HEK293 (cell line): ENCODE measurements at regions not wholly inside any gene's neighbourhood (a gene's known extent, or its start where the extent isn't known, plus 50 kb on each side); places are given as distances from the start of the nearest gene placed in this dataset.

ENCODE experiments used
- CTCF ChIA-PET: fragments of 350-600 bp; formaldehyde crosslinking; extraction: SDS; loops from one replicate; lab custom pipeline; 2021; ENCODE audit warnings: antibody characterized with exemption; lab: Yijun Ruan, JAX
- POLR2A ChIA-PET: fragments of 300-600 bp; formaldehyde crosslinking; extraction: SDS; loops from one replicate; lab custom pipeline; 2020; ENCODE audit warnings: antibody characterized with exemption, inconsistent platforms; lab: Yijun Ruan, JAX
- H3K27ac ChIP-seq: fragments of 200-500 bp; sonication (Bioruptor generic); 2 replicates; pipeline ENCODE4 v1.5.1; 2014; ENCODE audit warnings: low read depth, low read length, control low read depth, inconsistent platforms; ENCODE audit errors: extremely low read depth
- H3K36me3 ChIP-seq, 2 experiments: fragments of 200-500 bp in 1 of 2; sonication (Bioruptor generic) in 1 of 2; 1 replicate in 1 of 2; 2 replicates in 1 of 2; pipeline ENCODE4 v1.5.1; 2014 to 2017; ENCODE audit warnings: inconsistent platforms in 2 of 2, low read length in 2 of 2; ENCODE audit not compliant: control insufficient read depth in 2 of 2, insufficient read depth in 1 of 2
- H3K4me1 ChIP-seq: fragments of 200-500 bp; sonication (Bioruptor generic); 2 replicates; pipeline ENCODE4 v1.5.1; 2014; ENCODE audit warnings: mild to moderate bottlenecking, low read length, inconsistent platforms; ENCODE audit not compliant: control insufficient read depth, insufficient read depth
- H3K4me3 ChIP-seq: 2 replicates; pipeline ENCODE4 v1.5.1; 2011; ENCODE audit warnings: low read depth, mild to moderate bottlenecking, control low read depth, low read length, moderate library complexity
- H3K9me3 ChIP-seq: fragments of 200-500 bp; sonication (Bioruptor generic); 2 replicates; pipeline ENCODE4 v1.5.1; 2014; ENCODE audit warnings: low read depth, low read length, inconsistent platforms; ENCODE audit not compliant: control insufficient read depth, insufficient read depth
- BCL11A ChIP-seq: fragments of 450-650 bp; formaldehyde crosslinking; IDR thresholded peaks from 2 replicates; pipeline ENCODE4 v1.5.1; 2016; ENCODE audit warnings: low read depth, missing biosample characterization, missing genetic modification characterization
- BCL11B ChIP-seq: fragments of 450-650 bp; formaldehyde crosslinking; IDR thresholded peaks from 2 replicates; pipeline ENCODE4 v1.5.1; 2016; ENCODE audit warnings: low read depth, missing biosample characterization, missing genetic modification characterization
- GLI4 ChIP-seq: fragments of 450-650 bp; formaldehyde crosslinking; IDR thresholded peaks from 2 replicates; pipeline ENCODE4 v1.5.1; 2016; ENCODE audit warnings: missing biosample characterization, missing genetic modification characterization
- KLF16 ChIP-seq: fragments of 450-650 bp; formaldehyde crosslinking; IDR thresholded peaks from 2 replicates; pipeline ENCODE4 v1.5.1; 2017; ENCODE audit warnings: missing biosample characterization, missing genetic modification characterization
- KLF8 ChIP-seq: fragments of 450-650 bp; formaldehyde crosslinking; IDR thresholded peaks from 2 replicates; pipeline ENCODE4 v1.5.1; 2016; ENCODE audit warnings: missing biosample characterization, missing genetic modification characterization
- MEIS1 ChIP-seq: sonication (generic); formaldehyde crosslinking; IDR thresholded peaks from 2 replicates; pipeline ENCODE4 v1.8.1; 2022; ENCODE audit warnings: missing genetic modification reagents, mild to moderate bottlenecking, borderline replicate concordance
- RBAK ChIP-seq: fragments of 450-650 bp; formaldehyde crosslinking; IDR thresholded peaks from 2 replicates; pipeline ENCODE4 v1.5.1; 2016; ENCODE audit warnings: missing biosample characterization, missing genetic modification characterization
- REPIN1 ChIP-seq: fragments of 450-650 bp; formaldehyde crosslinking; IDR thresholded peaks from 2 replicates; pipeline ENCODE4 v1.5.1; 2017; ENCODE audit warnings: missing biosample characterization, missing genetic modification characterization, low read depth
- ZBTB21 ChIP-seq: fragments of 450-650 bp; formaldehyde crosslinking; IDR thresholded peaks from 2 replicates; pipeline ENCODE4 v1.5.1; 2017; ENCODE audit warnings: missing biosample characterization, missing genetic modification characterization
- ZBTB7A ChIP-seq: fragments of 450-650 bp; formaldehyde crosslinking; IDR thresholded peaks from 2 replicates; pipeline ENCODE4 v1.5.1; 2016; ENCODE audit warnings: low read depth, missing biosample characterization, missing genetic modification characterization
- ZFHX2 ChIP-seq: fragments of 450-650 bp; formaldehyde crosslinking; conservative IDR thresholded peaks from 2 replicates; pipeline ENCODE4 v1.5.1; 2016; ENCODE audit warnings: missing biosample characterization, missing genetic modification characterization
- ZNF132 ChIP-seq: fragments of 450-650 bp; formaldehyde crosslinking; IDR thresholded peaks from 2 replicates; pipeline ENCODE4 v1.5.1; 2017; ENCODE audit warnings: missing biosample characterization, missing genetic modification characterization, borderline replicate concordance
- ZNF155 ChIP-seq: fragments of 450-650 bp; formaldehyde crosslinking; IDR thresholded peaks from 2 replicates; pipeline ENCODE4 v1.5.1; 2016; ENCODE audit warnings: missing biosample characterization, missing genetic modification characterization
- ZNF211 ChIP-seq: fragments of 450-650 bp; formaldehyde crosslinking; IDR thresholded peaks from 2 replicates; pipeline ENCODE4 v1.5.1; 2016; ENCODE audit warnings: low read depth, missing biosample characterization, missing genetic modification characterization
- ZNF335 ChIP-seq: fragments of 450-650 bp; formaldehyde crosslinking; conservative IDR thresholded peaks from 2 replicates; pipeline ENCODE4 v1.5.1; 2016; ENCODE audit warnings: missing biosample characterization, missing genetic modification characterization
- ZNF433 ChIP-seq: fragments of 450-650 bp; formaldehyde crosslinking; IDR thresholded peaks from 2 replicates; pipeline ENCODE4 v1.5.1; 2016; ENCODE audit warnings: missing biosample characterization, missing genetic modification characterization, low read depth
- ZNF473 ChIP-seq: fragments of 450-650 bp; formaldehyde crosslinking; IDR thresholded peaks from 2 replicates; pipeline ENCODE4 v1.5.1; 2017; ENCODE audit warnings: missing biosample characterization, missing genetic modification characterization
- ZNF629 ChIP-seq: fragments of 450-650 bp; formaldehyde crosslinking; IDR thresholded peaks from 2 replicates; pipeline ENCODE4 v1.5.1; 2017; ENCODE audit warnings: missing biosample characterization, missing genetic modification characterization
- ZNF707 ChIP-seq: fragments of 450-650 bp; formaldehyde crosslinking; IDR thresholded peaks from 2 replicates; pipeline ENCODE4 v1.5.1; 2016; ENCODE audit warnings: missing biosample characterization, missing genetic modification characterization
- ZNF76 ChIP-seq: fragments of 450-650 bp; formaldehyde crosslinking; IDR thresholded peaks from 2 replicates; pipeline ENCODE4; 2016; ENCODE audit warnings: low read depth, missing biosample characterization, missing genetic modification characterization, borderline replicate concordance
- TF ChIP-seq, protein P1 (sequence below): fragments of 450-650 bp; formaldehyde crosslinking; IDR thresholded peaks from 2 replicates; pipeline ENCODE4 v1.5.1; 2017; ENCODE audit warnings: missing biosample characterization, mild to moderate bottlenecking, missing genetic modification characterization, moderate library complexity
- TF ChIP-seq, protein P2 (sequence below): fragments of 450-650 bp; formaldehyde crosslinking; conservative IDR thresholded peaks from 2 replicates; pipeline ENCODE4 v1.5.1; 2016; ENCODE audit warnings: low read depth, missing biosample characterization, missing genetic modification characterization

DNA sequence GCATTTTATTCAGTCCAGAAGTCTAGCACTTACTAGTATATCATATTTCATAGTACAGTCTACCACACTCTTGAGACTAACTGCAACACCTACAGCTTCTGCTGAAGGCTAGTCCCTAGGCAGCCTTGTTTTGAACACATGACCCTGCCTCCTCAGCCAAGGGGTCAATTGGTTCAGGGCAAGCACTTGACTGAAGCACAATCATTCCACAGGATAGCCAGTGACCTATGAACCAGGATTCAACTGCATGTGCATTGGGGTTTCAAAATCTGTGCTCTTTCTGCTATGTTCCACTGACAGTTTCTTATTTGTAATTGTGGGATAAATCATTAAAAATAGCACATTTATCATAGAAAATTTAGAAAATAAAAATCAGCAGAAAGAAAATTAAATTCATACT is 186.8 kb downstream of the TMEM161B start:
- no peak overlapping the region for H3K27ac ChIP-seq
- POLR2A ChIA-PET: no interaction called here
- H3K9me3 ChIP-seq: no peaks in the 10 kb centered on the region
- no peaks in the 10 kb centered on the region for H3K4me1 ChIP-seq
- H3K4me3 ChIP-seq: no peak overlapping the region
- CTCF ChIA-PET: no interaction called here
- TF ChIP-seq KLF16 (tag by site-specific recombination) (no peak), ZNF155 (tag by site-specific recombination) (no peak), ZNF629 (tag by site-specific recombination) (no peak), GLI4 (tag by site-specific recombination) (no peak), ZNF707 (tag by site-specific recombination) (no peak), ZNF132 (tag by site-specific recombination) (no peak), BCL11B (tag by site-specific recombination) (no peak)
- TF ChIP-seq, protein P1, sequence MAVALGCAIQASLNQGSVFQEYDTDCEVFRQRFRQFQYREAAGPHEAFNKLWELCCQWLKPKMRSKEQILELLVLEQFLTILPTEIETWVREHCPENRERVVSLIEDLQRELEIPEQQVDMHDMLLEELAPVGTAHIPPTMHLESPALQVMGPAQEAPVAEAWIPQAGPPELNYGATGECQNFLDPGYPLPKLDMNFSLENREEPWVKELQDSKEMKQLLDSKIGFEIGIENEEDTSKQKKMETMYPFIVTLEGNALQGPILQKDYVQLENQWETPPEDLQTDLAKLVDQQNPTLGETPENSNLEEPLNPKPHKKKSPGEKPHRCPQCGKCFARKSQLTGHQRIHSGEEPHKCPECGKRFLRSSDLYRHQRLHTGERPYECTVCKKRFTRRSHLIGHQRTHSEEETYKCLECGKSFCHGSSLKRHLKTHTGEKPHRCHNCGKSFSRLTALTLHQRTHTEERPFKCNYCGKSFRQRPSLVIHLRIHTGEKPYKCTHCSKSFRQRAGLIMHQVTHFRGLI (tag by site-specific recombination): no peak
- TF ChIP-seq, protein P2, sequence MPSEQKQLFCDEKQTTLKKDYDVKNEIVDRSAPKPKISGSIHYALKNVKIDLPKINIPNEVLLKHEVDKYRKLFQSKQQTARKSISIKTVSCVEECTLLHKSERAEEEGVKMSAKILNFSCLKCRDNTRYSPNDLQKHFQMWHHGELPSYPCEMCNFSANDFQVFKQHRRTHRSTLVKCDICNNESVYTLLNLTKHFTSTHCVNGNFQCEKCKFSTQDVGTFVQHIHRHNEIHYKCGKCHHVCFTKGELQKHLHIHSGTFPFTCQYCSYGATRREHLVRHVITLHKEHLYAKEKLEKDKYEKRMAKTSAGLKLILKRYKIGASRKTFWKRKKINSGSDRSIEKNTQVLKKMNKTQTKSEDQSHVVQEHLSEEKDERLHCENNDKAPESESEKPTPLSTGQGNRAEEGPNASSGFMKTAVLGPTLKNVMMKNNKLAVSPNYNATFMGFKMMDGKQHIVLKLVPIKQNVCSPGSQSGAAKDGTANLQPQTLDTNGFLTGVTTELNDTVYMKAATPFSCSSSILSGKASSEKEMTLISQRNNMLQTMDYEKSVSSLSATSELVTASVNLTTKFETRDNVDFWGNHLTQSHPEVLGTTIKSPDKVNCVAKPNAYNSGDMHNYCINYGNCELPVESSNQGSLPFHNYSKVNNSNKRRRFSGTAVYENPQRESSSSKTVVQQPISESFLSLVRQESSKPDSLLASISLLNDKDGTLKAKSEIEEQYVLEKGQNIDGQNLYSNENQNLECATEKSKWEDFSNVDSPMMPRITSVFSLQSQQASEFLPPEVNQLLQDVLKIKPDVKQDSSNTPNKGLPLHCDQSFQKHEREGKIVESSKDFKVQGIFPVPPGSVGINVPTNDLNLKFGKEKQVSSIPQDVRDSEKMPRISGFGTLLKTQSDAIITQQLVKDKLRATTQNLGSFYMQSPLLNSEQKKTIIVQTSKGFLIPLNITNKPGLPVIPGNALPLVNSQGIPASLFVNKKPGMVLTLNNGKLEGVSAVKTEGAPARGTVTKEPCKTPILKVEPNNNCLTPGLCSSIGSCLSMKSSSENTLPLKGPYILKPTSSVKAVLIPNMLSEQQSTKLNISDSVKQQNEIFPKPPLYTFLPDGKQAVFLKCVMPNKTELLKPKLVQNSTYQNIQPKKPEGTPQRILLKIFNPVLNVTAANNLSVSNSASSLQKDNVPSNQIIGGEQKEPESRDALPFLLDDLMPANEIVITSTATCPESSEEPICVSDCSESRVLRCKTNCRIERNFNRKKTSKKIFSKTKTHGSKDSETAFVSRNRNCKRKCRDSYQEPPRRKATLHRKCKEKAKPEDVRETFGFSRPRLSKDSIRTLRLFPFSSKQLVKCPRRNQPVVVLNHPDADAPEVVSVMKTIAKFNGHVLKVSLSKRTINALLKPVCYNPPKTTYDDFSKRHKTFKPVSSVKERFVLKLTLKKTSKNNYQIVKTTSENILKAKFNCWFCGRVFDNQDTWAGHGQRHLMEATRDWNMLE (tag by site-specific recombination): no peak
- H3K36me3 ChIP-seq: no peaks in the 10 kb centered on the region

DNA sequence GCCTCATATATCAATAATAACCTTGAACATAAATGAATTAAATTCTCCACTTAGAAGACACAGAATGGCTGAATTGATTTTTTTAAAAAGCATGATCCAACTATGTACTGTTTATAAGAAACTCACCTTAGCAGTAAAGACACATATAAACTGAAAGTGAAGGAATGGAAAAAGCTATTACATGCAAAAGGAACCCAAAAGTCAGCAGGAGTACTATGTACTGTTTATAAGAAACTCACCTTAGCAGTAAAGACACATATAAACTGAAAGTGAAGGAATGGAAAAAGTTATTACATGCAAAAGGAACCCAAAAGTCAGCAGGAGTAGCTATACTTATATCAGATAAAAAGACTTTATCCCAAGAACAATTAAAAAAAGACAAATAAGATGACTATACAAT is 204.8 kb downstream of the TMEM161B start:
- ChIA-PET CTCF (no interaction called here), POLR2A (no interaction called here)
- H3K36me3 ChIP-seq: no peaks in the 10 kb centered on the region
- no peak overlapping the region for H3K27ac ChIP-seq
- no peaks in the 10 kb centered on the region for H3K4me1 ChIP-seq
- no peak overlapping the region for H3K4me3 ChIP-seq
- TF ChIP-seq ZNF433 (tag by site-specific recombination): no peak
- no peak for TF ChIP-seq ZNF335
- TF ChIP-seq ZNF473 (tag by site-specific recombination): no peak
- no peak for TF ChIP-seq ZNF211
- TF ChIP-seq KLF8 (tag by site-specific recombination): no peak
- TF ChIP-seq REPIN1 (tag by site-specific recombination): no peak
- TF ChIP-seq MEIS1: no peak
- no peak for TF ChIP-seq BCL11A
- TF ChIP-seq ZNF76: no peak
- no peak for TF ChIP-seq ZBTB21 (tag by site-specific recombination)
- no peak for TF ChIP-seq ZBTB7A (tag by site-specific recombination)
- no peak for TF ChIP-seq RBAK
- TF ChIP-seq ZFHX2 (tag by site-specific recombination): no peak
- H3K9me3 ChIP-seq: no peaks in the 10 kb centered on the region
